Dermis blood vessel endothelial cell (primary cell): ENCODE measurements at regions not wholly inside any gene's neighbourhood (a gene's known extent, or its start where the extent isn't known, plus 50 kb on each side); places are given as distances from the start of the nearest gene placed in this dataset.

Source experiments
- DNase-seq: peaks from one replicate; pipeline ENCODE4 v3.0.0; 2010

GRCh38 chr2:145090841-145091761, 571.2 kb upstream of the ZEB2 start:
- no peak for DNase-seq

DNA sequence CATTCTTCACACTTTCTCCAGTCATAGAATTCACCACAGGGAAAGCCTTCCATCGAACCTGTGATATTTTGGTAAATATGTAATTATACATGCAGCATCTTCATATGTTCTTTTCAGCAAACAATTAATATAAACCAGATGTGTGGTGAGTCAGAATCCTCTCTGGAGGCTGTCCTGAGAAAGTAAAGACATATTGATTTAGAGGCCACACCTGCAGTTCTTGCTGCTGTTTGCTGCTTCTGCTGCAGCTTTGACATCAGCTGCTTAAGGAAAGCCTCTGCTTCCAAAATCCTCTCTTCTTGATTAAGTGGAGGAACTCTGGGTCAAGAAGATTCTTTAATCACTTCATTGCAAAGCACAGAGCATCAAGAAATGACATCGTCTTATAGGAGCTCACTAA, 568.8 kb upstream of the ZEB2 start:
- DNase-seq = no peak

DNA sequence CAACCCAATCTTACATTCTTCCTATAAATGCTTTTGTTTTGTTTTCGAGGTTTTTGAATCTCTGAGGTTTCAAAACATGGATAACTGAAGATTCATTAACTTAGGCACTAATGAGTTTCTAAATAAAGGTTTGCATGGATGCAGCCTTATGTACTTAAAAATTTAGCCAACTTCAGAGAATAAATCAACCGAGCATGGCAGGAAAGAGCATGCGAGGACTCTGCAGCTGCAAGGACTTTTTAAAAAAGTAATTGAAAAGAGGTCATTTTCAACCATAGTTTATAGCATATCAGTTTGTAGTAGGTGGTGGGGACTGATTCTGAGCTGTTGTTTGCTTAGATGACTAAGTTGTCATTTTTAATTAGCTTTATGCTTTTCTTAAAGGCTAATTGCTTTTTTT, 567.0 kb upstream of the ZEB2 start:
- no peak for DNase-seq

GRCh38 chr2:145085612-145086011, 565.7 kb upstream of the ZEB2 start:
- DNase-seq = no peak

GRCh38 chr2:145080426-145080825, 560.5 kb upstream of the ZEB2 start:
- no peak for DNase-seq

- DNase-seq = no peak
These were observed 559.7 kb upstream of the ZEB2 start for GRCh38 chr2:145079641-145080040.

DNA sequence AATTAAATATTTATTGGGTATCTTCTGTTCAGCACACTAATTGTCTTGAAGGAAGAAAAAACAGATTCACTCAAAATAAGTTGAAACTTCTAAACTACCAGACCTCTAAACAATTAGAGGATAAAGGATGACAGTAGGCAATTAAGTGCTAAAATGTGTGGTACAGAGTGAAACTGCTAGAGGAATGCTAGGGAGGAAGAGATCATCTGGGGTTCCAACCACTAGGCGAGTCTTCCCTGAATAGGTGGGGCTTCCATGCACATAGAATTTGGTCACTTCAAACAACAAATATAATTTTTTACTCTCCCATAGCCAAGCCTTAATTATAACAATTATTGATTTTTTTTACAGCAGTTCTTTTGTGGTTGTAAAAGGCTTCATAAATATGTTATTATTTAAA, 559.0 kb upstream of the ZEB2 start:
- DNase-seq = no peak

GRCh38 chr2:145076085-145076484, 556.2 kb upstream of the ZEB2 start:
- DNase-seq = no peak

DNA sequence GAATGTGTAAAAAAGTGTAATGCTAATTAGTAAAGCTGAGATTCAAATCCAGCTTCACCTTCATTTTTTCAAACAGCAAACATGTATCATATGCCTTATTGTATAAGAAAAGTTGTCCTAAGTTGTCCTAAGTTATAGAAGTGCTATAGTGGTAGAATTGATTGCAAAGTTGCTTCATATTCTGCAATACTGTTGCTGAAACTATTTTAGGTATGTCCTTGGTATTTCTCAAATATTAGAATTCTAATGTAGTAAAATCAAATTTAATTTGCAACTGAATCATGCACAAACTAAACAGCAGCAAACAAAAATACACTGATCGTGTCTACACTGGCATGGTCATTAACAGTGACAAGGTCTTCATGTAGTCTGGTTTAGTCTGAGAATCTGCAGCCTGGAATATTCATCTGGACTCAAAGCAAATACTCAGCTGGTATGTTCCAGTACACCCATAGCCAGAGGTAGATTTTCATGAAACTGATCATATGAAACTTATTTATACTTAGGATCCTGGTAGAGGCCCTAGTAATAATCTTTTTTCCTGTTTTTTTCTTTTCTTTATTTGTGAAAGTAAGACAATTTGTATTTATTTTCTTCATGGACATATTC, 555.6 kb upstream of the ZEB2 start:
- no peak for DNase-seq

- no peak for DNase-seq
These were observed 550.8 kb upstream of the ZEB2 start for GRCh38 chr2:145070703-145071102.

- DNase-seq = no peak
These were observed 548.6 kb upstream of the ZEB2 start for GRCh38 chr2:145068509-145068908.

DNA sequence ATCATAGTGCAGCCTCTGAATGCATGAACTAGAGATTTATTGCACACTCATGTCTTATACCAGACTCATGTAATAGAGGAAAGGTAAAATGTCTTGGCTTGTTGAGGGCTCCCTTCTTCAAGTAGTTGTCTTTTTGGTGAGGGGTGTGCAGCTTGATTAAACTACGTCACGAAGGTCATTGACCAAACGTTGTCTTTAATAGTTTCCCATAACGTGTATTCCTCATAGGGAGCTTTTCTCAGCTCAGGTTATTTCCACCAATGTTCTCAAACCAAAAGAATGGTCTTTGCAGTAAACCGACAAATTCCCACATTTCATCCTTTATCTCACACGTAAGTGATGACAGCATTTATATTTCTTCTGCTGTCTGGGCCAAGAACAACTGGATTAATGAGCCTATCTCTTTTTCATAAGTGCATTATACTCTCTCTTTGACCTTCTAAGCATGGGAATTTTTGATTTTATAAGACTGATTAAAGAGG, 547.7 kb upstream of the ZEB2 start:
- DNase-seq = no peak

DNA sequence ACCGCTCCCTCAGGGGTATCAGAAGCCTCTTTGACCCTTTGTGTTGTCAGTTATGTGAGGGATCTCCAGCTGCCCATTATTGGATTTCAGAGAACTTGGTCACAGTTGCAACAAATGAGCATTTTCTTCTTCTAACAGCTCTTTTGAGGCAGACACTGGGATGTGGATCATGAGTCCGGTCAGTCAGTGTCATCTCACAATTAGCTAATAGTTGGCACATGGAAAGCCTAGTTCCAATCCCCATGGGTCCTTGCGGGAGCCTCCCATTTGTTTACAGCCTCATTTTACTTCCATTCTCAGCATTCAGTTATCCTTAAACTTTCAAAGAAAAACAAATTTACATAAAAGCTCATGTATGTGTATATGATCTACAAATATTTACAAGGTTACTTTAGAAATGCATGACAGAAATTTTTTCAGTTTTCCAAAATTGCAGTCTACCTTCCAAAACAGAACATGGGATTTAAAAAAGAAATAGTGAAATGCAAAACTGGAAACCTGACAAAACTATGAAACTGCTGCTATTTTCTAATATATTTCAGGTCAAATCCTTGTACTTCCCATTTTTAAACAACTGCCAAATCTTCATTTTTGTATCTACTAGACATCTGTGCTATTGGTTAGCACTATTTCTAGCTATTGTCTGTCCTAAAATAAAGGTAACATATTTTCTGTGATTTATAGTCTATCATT, 547.1 kb upstream of the ZEB2 start:
- DNase-seq = no peak

DNA sequence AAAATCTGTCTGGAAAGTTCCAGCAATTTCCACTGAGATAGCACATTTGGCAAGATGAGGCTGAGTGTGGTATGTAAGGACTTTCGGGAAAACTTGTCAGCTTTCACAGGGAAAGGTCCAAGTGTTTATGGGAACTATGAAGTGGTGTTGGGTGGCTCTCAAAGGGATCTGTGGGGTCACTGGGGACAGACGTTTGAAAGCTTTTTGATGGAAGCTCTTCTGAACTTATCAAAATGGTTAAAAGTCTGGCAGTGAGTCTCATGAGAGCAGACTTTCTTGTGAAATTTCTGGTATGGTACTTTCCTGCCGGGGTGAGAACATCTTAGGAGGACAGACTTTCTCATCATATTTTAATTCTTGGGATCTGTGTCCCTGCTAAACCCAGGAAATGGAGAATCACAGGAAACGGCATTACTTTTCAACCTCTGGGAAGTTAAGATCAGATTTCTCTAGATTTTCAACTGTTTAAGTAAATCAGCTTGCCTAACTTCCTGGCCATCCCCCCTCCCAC, 546.3 kb upstream of the ZEB2 start:
- no peak for DNase-seq

- no peak for DNase-seq
These were observed 545.4 kb upstream of the ZEB2 start for GRCh38 chr2:145065342-145065741.

- DNase-seq = no peak
These were observed 544.6 kb upstream of the ZEB2 start for GRCh38 chr2:145064511-145064910.

- DNase-seq = no peak
These were observed 541.0 kb upstream of the ZEB2 start for GRCh38 chr2:145060876-145061275.

GRCh38 chr2:145059914-145060313, 540.0 kb upstream of the ZEB2 start:
- no peak for DNase-seq

DNA sequence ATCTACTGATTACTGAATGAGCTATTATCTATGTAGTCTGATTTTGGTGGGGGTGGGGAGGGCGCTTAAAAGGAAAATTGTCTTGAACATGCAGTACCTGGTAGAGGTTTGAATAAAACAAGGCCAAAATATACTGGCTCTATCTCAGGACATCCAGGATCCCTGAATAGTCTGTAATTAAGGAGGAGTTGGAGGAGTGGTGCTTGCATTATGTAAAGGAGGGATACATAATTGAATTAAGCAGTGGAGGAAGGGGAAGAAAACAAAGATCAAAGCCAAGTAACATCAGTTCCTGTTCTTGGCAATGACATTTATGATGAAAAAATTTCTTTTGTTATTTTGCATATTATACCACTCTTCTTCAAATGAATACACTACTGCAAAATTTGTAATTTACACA, 539.4 kb upstream of the ZEB2 start:
- DNase-seq = no peak

GRCh38 chr2:145058457-145058856, 538.5 kb upstream of the ZEB2 start:
- DNase-seq = no peak

- DNase-seq = no peak
These were observed 535.7 kb upstream of the ZEB2 start for GRCh38 chr2:145055651-145056050.

DNA sequence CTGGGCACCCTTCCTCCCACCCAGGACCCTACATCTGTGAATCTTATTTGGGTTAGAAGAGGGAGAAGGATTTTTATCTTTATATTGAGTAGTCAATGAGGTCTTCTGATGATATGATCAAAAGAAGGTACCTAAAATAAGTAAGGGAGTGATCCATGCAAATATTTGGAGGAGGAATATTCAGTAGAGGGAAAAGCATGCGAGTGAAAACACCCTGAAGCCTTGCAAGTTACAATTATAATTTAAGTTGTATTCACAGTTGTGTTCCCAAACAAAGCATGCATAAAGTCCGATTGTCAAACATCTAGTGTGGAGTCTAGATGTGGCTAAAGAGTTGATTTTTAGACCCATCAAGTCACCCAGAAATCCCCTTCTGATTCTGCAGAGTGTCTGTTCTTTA, 530.2 kb upstream of the ZEB2 start:
- DNase-seq = no peak

GRCh38 chr2:145049475-145049874, 529.6 kb upstream of the ZEB2 start:
- DNase-seq = no peak
